ENCODE measurements at regions not wholly inside any gene's neighbourhood (a gene's known extent, or its start where the extent isn't known, plus 50 kb on each side); places are given as distances from the start of the nearest gene placed in this dataset.

- DNase-seq, result no peak
These were observed 826.4 kb downstream of the TUSC7 start for GRCh38 chr3:117536006-117536405.

GRCh38 chr3:117537949-117538348 is 828.4 kb downstream of the TUSC7 start:
- DNase-seq, result no peak

GRCh38 chr3:117539729-117540128 is 830.1 kb downstream of the TUSC7 start:
- no peak for DNase-seq

- DNase-seq, result no peak
These were observed 831.0 kb downstream of the TUSC7 start for GRCh38 chr3:117540597-117540996.

GRCh38 chr3:117541721-117542120 is 832.1 kb downstream of the TUSC7 start:
- DNase-seq, result no peak

GRCh38 chr3:117543521-117543920 is 833.9 kb downstream of the TUSC7 start:
- no peak for DNase-seq

GRCh38 chr3:117545484-117545883 is 835.9 kb downstream of the TUSC7 start:
- no peak for DNase-seq

- no peak for DNase-seq
These were observed 838.5 kb downstream of the TUSC7 start for GRCh38 chr3:117547956-117548550.

GRCh38 chr3:117548600-117548999 is 839.0 kb downstream of the TUSC7 start:
- no peak for DNase-seq

GRCh38 chr3:117549716-117550115 is 840.1 kb downstream of the TUSC7 start:
- DNase-seq, result no peak

- no peak for DNase-seq
These were observed 841.2 kb downstream of the TUSC7 start for GRCh38 chr3:117550766-117551165.

GRCh38 chr3:117553461-117553860 is 843.9 kb downstream of the TUSC7 start:
- DNase-seq, result no peak

GRCh38 chr3:117556646-117557407 is 847.2 kb downstream of the TUSC7 start:
- no peak for DNase-seq

GRCh38 chr3:117557464-117558090 is 848.0 kb downstream of the TUSC7 start:
- no peak for DNase-seq

GRCh38 chr3:117558681-117559080 is 849.1 kb downstream of the TUSC7 start:
- no peak for DNase-seq

GRCh38 chr3:117562000-117562399 is 852.4 kb downstream of the TUSC7 start:
- DNase-seq, result no peak

GRCh38 chr3:117563063-117563462 is 853.5 kb downstream of the TUSC7 start:
- DNase-seq, result no peak

- DNase-seq, result no peak
These were observed 856.2 kb downstream of the TUSC7 start for GRCh38 chr3:117565777-117566176.

GRCh38 chr3:117566926-117567325 is 857.3 kb downstream of the TUSC7 start:
- no peak for DNase-seq

- no peak for DNase-seq
These were observed 857.8 kb downstream of the TUSC7 start for GRCh38 chr3:117567382-117567781.

GRCh38 chr3:117567906-117568305 is 858.3 kb downstream of the TUSC7 start:
- no peak for DNase-seq

GRCh38 chr3:117572786-117573185 is 863.2 kb downstream of the TUSC7 start:
- no peak for DNase-seq

GRCh38 chr3:117580806-117581205 is 871.2 kb downstream of the TUSC7 start:
- DNase-seq, result no peak

- no peak for DNase-seq
These were observed 876.6 kb downstream of the TUSC7 start for GRCh38 chr3:117586161-117586560.

All from stimulated activated CD4-positive, alpha-beta T cell treated with anti-CD3 and anti-CD28 coated beads, Interleukin-4, amount 100 ng/mL, for 4 hours (primary cell).